Germinal center (tissue), 1 donor: ENCODE measurements at regions not wholly inside any gene's neighbourhood (a gene's known extent, or its start where the extent isn't known, plus 50 kb on each side); places are given as distances from the start of the nearest gene placed in this dataset.

Experiments
- DNase-seq: peaks from one replicate; pipeline ENCODE4 v3.0.0; 2012; ENCODE audit warnings: mixed read lengths, low spot score

GRCh38 chr13:34627509-34628208 is 314.4 kb upstream of the NBEA start:
- DNase-seq: no peak

GRCh38 chr13:34628209-34628682 is 313.8 kb upstream of the NBEA start:
- no peak for DNase-seq

- DNase-seq: no peak
These were observed 307.6 kb upstream of the NBEA start for GRCh38 chr13:34634448-34634847.

- DNase-seq: no peak
These were observed 304.9 kb upstream of the NBEA start for GRCh38 chr13:34637138-34637537.

GRCh38 chr13:34637636-34638035 is 304.4 kb upstream of the NBEA start:
- no peak for DNase-seq

- no peak for DNase-seq
These were observed 303.2 kb upstream of the NBEA start for GRCh38 chr13:34638897-34639296.

GRCh38 chr13:34640179-34640992 is 301.7 kb upstream of the NBEA start:
- no peak for DNase-seq

GRCh38 chr13:34640993-34641330 is 301.1 kb upstream of the NBEA start:
- no peak for DNase-seq

- DNase-seq: no peak
These were observed 294.5 kb upstream of the NBEA start for GRCh38 chr13:34647379-34648150.

- DNase-seq: no peak
These were observed 287.9 kb upstream of the NBEA start for GRCh38 chr13:34654203-34654602.

GRCh38 chr13:34654647-34655046 is 287.4 kb upstream of the NBEA start:
- no peak for DNase-seq

- no peak for DNase-seq
These were observed 286.5 kb upstream of the NBEA start for GRCh38 chr13:34655554-34655953.

GRCh38 chr13:34657716-34658115 is 284.4 kb upstream of the NBEA start:
- DNase-seq: no peak

GRCh38 chr13:34667286-34668218 is 274.5 kb upstream of the NBEA start:
- no peak for DNase-seq

- DNase-seq: no peak
These were observed 270.9 kb upstream of the NBEA start for GRCh38 chr13:34671137-34671536.

- no peak for DNase-seq
These were observed 269.4 kb upstream of the NBEA start for GRCh38 chr13:34672631-34673030.

GRCh38 chr13:34675626-34676025 is 266.4 kb upstream of the NBEA start:
- no peak for DNase-seq

- no peak for DNase-seq
These were observed 263.9 kb upstream of the NBEA start for GRCh38 chr13:34678154-34678553.

GRCh38 chr13:34681405-34681955 is 260.6 kb upstream of the NBEA start:
- DNase-seq: no peak

- DNase-seq: no peak
These were observed 247.0 kb upstream of the NBEA start for GRCh38 chr13:34695063-34695462.

- no peak for DNase-seq
These were observed 245.8 kb upstream of the NBEA start for GRCh38 chr13:34696296-34696695.
